HepG2 (cell line): ENCODE measurements at regions not wholly inside any gene's neighbourhood (a gene's known extent, or its start where the extent isn't known, plus 50 kb on each side); places are given as distances from the start of the nearest gene placed in this dataset.

Experiments used
- ATF1 ChIP-seq: IDR thresholded peaks from 2 replicates; pipeline ENCODE4 v1.6.1; 2016; ENCODE audit warnings: mild to moderate bottlenecking, control low read depth
- FOXJ3 ChIP-seq: sonication (generic); formaldehyde crosslinking; IDR thresholded peaks from 2 replicates; pipeline ENCODE4 v1.4.0; 2020; ENCODE audit warnings: missing genetic modification reagents, mild to moderate bottlenecking, borderline replicate concordance
- KDM3A ChIP-seq: IDR thresholded peaks from 2 replicates; pipeline ENCODE4 v1.6.1; 2018; ENCODE audit warnings: low read depth, missing compliant biosample characterization
- KDM6A ChIP-seq: IDR thresholded peaks from 2 replicates; pipeline ENCODE4 v1.6.1; 2016; ENCODE audit warnings: low read depth
- KLF13 ChIP-seq: sonication (generic); formaldehyde crosslinking; IDR thresholded peaks from 2 replicates; pipeline ENCODE4 v1.4.0; 2020; ENCODE audit warnings: mild to moderate bottlenecking, missing genetic modification reagents
- MLLT10 ChIP-seq: sonication (generic); formaldehyde crosslinking; IDR thresholded peaks from 2 replicates; pipeline ENCODE4 v1.4.0; 2020; ENCODE audit warnings: missing genetic modification reagents
- NFE2L2 ChIP-seq: fragments of 150-350 bp; IDR thresholded peaks from 2 replicates; pipeline ENCODE4 v1.6.1; 2014; ENCODE audit warnings: low read length
- NONO ChIP-seq, 2 experiments: fragments of 450-650 bp in 1 of 2; sonication (generic) in 1 of 2; formaldehyde crosslinking in 1 of 2; IDR thresholded peaks in 1 of 2; conservative IDR thresholded peaks in 1 of 2; 2 replicates each; pipeline versions ENCODE4 v1.6.1 to v1.8.0; 2017 to 2022; ENCODE audit warnings: mild to moderate bottlenecking in 1 of 2, missing genetic modification reagents in 1 of 2, moderate library complexity in 1 of 2
- RBFOX2 ChIP-seq: fragments of 200-400 bp; formaldehyde crosslinking; IDR thresholded peaks from 2 replicates; pipeline ENCODE4 v1.6.1; 2017; ENCODE audit warnings: low read depth, mild to moderate bottlenecking, low read length
- TOPORS ChIP-seq: sonication (generic); formaldehyde crosslinking; IDR thresholded peaks from 2 replicates; pipeline ENCODE4 v1.8.0; 2023; ENCODE audit warnings: mild to moderate bottlenecking, missing genetic modification reagents
- ZNF367 ChIP-seq: sonication (generic); formaldehyde crosslinking; IDR thresholded peaks from 2 replicates; pipeline ENCODE4 v1.4.0; 2020; ENCODE audit warnings: missing genetic modification reagents, borderline replicate concordance
- ZNF44 ChIP-seq: sonication (generic); formaldehyde crosslinking; IDR thresholded peaks from 2 replicates; pipeline ENCODE4 v1.5.1; 2020; ENCODE audit warnings: mild to moderate bottlenecking, missing genetic modification reagents
- ZNF441 ChIP-seq: sonication (generic); formaldehyde crosslinking; IDR thresholded peaks from 2 replicates; pipeline ENCODE4 v1.7.0; 2021; ENCODE audit warnings: missing genetic modification reagents, borderline replicate concordance
- ZNF558 ChIP-seq: sonication (generic); formaldehyde crosslinking; IDR thresholded peaks from 2 replicates; pipeline ENCODE4 v1.9.0; 2022; ENCODE audit warnings: mild to moderate bottlenecking, missing genetic modification reagents, borderline replicate concordance
- ZNF720 ChIP-seq: sonication (generic); formaldehyde crosslinking; IDR thresholded peaks from 2 replicates; pipeline ENCODE4 v1.4.0; 2020; ENCODE audit warnings: missing genetic modification reagents
- TF ChIP-seq, protein P1 (sequence below): sonication (generic); formaldehyde crosslinking; IDR thresholded peaks from 2 replicates; pipeline ENCODE4 v1.5.1; 2020; ENCODE audit warnings: missing genetic modification reagents, mild to moderate bottlenecking, borderline replicate concordance
- TF ChIP-seq, protein P2 (sequence below): sonication (generic); formaldehyde crosslinking; IDR thresholded peaks from 2 replicates; pipeline ENCODE4 v1.5.1; 2020; ENCODE audit warnings: mild to moderate bottlenecking, missing genetic modification reagents, moderate library complexity
- TF ChIP-seq, protein P3 (sequence below): sonication (generic); formaldehyde crosslinking; IDR thresholded peaks from 2 replicates; pipeline ENCODE4 v1.5.0; 2020; ENCODE audit warnings: mild to moderate bottlenecking, missing genetic modification reagents
- TF ChIP-seq, protein P4 (sequence below): sonication (generic); formaldehyde crosslinking; IDR thresholded peaks from 2 replicates; pipeline ENCODE4 v1.8.1; 2023; ENCODE audit warnings: mild to moderate bottlenecking, missing genetic modification reagents, borderline replicate concordance
- TF ChIP-seq, protein P5 (sequence below): sonication (generic); formaldehyde crosslinking; IDR thresholded peaks from 2 replicates; pipeline ENCODE4 v1.9.0; 2021; ENCODE audit warnings: mild to moderate bottlenecking, missing genetic modification reagents

DNA sequence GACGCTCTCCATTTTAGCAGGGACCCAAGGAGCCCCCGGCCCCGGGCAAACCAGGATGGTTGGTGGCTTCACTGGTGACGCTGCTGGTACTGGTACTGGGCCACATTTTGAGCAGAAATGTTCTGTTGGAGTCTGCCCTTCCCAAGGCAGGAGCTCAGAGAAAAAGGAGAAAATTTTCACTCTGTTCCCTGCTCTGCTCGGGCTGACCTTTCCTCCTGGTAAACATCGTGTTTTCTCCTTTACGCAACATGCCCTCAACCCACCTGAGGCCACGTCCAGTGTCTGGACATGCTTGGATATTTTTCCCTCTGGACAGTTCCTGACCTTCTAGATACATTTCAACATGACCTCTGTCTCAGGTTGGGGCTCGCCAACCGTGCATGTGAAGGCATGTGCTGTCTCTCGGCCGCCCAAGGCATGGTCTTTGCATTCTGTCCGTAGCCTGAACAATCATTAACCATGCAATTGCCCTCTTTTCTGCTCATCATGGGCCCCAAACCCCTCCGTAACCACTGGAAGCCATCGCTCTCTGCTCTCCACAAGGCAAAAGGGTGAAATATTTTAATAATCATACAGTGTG, 115.2 kb upstream of the PEG3 start (continued):
- TF ChIP-seq, protein P1, sequence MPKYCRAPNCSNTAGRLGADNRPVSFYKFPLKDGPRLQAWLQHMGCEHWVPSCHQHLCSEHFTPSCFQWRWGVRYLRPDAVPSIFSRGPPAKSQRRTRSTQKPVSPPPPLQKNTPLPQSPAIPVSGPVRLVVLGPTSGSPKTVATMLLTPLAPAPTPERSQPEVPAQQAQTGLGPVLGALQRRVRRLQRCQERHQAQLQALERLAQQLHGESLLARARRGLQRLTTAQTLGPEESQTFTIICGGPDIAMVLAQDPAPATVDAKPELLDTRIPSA (CRISPR knock-in tag), result no peak
- TF ChIP-seq ZNF558 (CRISPR knock-in tag) (peak; percentile 90; the same call in 1 of the 2 replicates), FOXJ3 (peak; percentile 99), ATF1 (CRISPR knock-in tag) (peak; percentile 70), ZNF367 (CRISPR knock-in tag) (no peak), NONO (IDR thresholded peaks at IDR 0.05) (no peak), NONO (CRISPR knock-in tag; conservative IDR thresholded peaks at IDR 0.05) (peak; percentile 98), KDM3A (CRISPR knock-in tag) (peak; percentile 94), NFE2L2 (no peak), TOPORS (CRISPR knock-in tag) (0 out of 2 replicates have a peak, but pooled peaks have one; percentile 80), ZNF441 (CRISPR knock-in tag) (peak; percentile 88; the same call in 1 of the 2 replicates), ZNF720 (CRISPR knock-in tag) (no peak), ZNF44 (CRISPR knock-in tag) (no peak), RBFOX2 (peak; percentile 3; the same call in 1 of the 2 replicates), KDM6A (CRISPR knock-in tag) (peak; percentile 95), MLLT10 (CRISPR knock-in tag) (no peak), KLF13 (CRISPR knock-in tag) (no peak)
- TF ChIP-seq, protein P2, sequence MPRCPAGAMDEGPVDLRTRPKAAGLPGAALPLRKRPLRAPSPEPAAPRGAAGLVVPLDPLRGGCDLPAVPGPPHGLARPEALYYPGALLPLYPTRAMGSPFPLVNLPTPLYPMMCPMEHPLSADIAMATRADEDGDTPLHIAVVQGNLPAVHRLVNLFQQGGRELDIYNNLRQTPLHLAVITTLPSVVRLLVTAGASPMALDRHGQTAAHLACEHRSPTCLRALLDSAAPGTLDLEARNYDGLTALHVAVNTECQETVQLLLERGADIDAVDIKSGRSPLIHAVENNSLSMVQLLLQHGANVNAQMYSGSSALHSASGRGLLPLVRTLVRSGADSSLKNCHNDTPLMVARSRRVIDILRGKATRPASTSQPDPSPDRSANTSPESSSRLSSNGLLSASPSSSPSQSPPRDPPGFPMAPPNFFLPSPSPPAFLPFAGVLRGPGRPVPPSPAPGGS (CRISPR knock-in tag), result peak; percentile 42; the same call in 1 of the 2 replicates
- TF ChIP-seq, protein P3, sequence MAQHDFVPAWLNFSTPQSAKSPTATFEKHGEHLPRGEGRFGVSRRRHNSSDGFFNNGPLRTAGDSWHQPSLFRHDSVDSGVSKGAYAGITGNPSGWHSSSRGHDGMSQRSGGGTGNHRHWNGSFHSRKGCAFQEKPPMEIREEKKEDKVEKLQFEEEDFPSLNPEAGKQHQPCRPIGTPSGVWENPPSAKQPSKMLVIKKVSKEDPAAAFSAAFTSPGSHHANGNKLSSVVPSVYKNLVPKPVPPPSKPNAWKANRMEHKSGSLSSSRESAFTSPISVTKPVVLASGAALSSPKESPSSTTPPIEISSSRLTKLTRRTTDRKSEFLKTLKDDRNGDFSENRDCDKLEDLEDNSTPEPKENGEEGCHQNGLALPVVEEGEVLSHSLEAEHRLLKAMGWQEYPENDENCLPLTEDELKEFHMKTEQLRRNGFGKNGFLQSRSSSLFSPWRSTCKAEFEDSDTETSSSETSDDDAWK (CRISPR knock-in tag), result no peak
- TF ChIP-seq, protein P4, sequence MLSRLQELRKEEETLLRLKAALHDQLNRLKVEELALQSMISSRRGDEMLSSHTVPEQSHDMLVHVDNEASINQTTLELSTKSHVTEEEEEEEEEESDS (CRISPR knock-in tag), result no peak; the same call in 1 of the 2 replicates
- TF ChIP-seq, protein P5, sequence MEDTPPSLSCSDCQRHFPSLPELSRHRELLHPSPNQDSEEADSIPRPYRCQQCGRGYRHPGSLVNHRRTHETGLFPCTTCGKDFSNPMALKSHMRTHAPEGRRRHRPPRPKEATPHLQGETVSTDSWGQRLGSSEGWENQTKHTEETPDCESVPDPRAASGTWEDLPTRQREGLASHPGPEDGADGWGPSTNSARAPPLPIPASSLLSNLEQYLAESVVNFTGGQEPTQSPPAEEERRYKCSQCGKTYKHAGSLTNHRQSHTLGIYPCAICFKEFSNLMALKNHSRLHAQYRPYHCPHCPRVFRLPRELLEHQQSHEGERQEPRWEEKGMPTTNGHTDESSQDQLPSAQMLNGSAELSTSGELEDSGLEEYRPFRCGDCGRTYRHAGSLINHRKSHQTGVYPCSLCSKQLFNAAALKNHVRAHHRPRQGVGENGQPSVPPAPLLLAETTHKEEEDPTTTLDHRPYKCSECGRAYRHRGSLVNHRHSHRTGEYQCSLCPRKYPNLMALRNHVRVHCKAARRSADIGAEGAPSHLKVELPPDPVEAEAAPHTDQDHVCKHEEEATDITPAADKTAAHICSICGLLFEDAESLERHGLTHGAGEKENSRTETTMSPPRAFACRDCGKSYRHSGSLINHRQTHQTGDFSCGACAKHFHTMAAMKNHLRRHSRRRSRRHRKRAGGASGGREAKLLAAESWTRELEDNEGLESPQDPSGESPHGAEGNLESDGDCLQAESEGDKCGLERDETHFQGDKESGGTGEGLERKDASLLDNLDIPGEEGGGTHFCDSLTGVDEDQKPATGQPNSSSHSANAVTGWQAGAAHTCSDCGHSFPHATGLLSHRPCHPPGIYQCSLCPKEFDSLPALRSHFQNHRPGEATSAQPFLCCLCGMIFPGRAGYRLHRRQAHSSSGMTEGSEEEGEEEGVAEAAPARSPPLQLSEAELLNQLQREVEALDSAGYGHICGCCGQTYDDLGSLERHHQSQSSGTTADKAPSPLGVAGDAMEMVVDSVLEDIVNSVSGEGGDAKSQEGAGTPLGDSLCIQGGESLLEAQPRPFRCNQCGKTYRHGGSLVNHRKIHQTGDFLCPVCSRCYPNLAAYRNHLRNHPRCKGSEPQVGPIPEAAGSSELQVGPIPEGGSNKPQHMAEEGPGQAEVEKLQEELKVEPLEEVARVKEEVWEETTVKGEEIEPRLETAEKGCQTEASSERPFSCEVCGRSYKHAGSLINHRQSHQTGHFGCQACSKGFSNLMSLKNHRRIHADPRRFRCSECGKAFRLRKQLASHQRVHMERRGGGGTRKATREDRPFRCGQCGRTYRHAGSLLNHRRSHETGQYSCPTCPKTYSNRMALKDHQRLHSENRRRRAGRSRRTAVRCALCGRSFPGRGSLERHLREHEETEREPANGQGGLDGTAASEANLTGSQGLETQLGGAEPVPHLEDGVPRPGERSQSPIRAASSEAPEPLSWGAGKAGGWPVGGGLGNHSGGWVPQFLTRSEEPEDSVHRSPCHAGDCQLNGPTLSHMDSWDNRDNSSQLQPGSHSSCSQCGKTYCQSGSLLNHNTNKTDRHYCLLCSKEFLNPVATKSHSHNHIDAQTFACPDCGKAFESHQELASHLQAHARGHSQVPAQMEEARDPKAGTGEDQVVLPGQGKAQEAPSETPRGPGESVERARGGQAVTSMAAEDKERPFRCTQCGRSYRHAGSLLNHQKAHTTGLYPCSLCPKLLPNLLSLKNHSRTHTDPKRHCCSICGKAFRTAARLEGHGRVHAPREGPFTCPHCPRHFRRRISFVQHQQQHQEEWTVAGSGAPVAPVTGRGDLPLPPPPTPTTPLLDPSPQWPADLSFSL (CRISPR knock-in tag), result no peak
